ENCODE measurements at regions not wholly inside any gene's neighbourhood (a gene's known extent, or its start where the extent isn't known, plus 50 kb on each side); places are given as distances from the start of the nearest gene placed in this dataset.

DNA sequence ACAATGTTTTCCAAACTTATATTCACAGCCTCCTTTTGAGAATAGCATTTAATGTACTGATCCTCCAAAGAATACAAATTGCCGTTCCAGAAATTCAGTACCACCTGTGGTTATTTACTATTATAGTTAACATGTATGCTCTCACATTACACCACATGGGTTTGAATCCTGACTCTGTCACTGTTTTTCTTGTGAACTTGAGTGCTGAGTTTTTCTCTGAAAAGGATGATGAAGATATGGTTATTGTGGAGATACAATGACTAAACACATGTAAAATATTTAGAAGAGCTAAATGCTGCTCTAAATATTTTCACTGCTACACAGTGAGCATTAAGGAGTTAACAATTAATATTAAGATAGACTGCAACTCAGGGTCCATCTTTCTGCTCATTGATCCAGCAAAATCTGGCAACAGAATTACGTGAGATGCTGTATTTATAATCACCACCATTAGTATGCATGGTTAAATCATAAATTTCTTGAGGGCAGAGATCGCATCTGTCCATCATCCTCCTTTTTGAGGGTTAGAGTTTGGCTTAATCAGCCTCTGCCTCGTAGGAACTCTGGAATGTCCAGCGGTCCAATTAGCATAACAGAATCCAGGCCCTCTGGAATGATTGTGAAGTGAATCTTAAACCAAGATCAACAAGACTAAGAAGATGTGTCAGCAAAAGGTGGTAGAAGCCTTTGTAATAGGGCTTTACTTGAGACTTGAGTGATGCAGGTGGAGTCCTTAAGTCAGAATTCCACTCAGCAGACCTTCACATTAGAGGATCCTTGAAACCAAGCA is 152.8 kb downstream of the MACC1 start:
- TF ChIP-seq, protein P1, sequence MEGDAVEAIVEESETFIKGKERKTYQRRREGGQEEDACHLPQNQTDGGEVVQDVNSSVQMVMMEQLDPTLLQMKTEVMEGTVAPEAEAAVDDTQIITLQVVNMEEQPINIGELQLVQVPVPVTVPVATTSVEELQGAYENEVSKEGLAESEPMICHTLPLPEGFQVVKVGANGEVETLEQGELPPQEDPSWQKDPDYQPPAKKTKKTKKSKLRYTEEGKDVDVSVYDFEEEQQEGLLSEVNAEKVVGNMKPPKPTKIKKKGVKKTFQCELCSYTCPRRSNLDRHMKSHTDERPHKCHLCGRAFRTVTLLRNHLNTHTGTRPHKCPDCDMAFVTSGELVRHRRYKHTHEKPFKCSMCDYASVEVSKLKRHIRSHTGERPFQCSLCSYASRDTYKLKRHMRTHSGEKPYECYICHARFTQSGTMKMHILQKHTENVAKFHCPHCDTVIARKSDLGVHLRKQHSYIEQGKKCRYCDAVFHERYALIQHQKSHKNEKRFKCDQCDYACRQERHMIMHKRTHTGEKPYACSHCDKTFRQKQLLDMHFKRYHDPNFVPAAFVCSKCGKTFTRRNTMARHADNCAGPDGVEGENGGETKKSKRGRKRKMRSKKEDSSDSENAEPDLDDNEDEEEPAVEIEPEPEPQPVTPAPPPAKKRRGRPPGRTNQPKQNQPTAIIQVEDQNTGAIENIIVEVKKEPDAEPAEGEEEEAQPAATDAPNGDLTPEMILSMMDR (IDR thresholded peaks at IDR 0.05) = no peak
- no peak for TF ChIP-seq EZH2 (IDR thresholded peaks at IDR 0.05)
- no peak for TF ChIP-seq EZH2phosphoT487 (IDR thresholded peaks at IDR 0.05)
